Gastrocnemius medialis (tissue), 4 donors: ENCODE measurements at regions not wholly inside any gene's neighbourhood (a gene's known extent, or its start where the extent isn't known, plus 50 kb on each side); places are given as distances from the start of the nearest gene placed in this dataset.

ENCODE experiments used
- ATAC-seq, 2 donors: fragments of 150-250 bp; one replicate each; pipeline ENCODE4 v1.9.1; 2016
- DNase-seq, 2 donors: peaks; one replicate each; pipeline ENCODE4 v3.0.0-alpha.2; 2019
- H3K27ac ChIP-seq, 4 donors: fragments of 200-600 bp; sonication (generic); 1 replicate in 1 of 4; 2 replicates in 3 of 4; pipeline ENCODE4 v1.5.1; 2016 to 2018; ENCODE audit warnings: mild to moderate bottlenecking in 2 of 4, moderate library complexity in 1 of 4
- H3K27me3 ChIP-seq, 3 donors: fragments of 200-600 bp; sonication (generic) in 2 of 3; 1 replicate in 1 of 3; 2 replicates in 2 of 3; pipeline versions ENCODE4 v1.5.1 to v1.6.0; 2016 to 2019; ENCODE audit warnings: mild to moderate bottlenecking in 1 of 3, moderate library complexity in 1 of 3
- H3K36me3 ChIP-seq, 2 donors: fragments of 200-600 bp; sonication (generic) in 1 of 2; one replicate each; pipeline ENCODE4 v1.5.1; 2017 to 2018
- H3K4me1 ChIP-seq, 2 donors: fragments of 200-600 bp; sonication (generic) in 1 of 2; one replicate each; pipeline ENCODE4 v1.5.1; 2016 to 2017; ENCODE audit warnings: mild to moderate bottlenecking in 2 of 2
- H3K4me3 ChIP-seq, 4 donors: fragments of 200-600 bp; sonication (generic) in 3 of 4; 1 replicate in 1 of 4; 2 replicates in 3 of 4; pipeline ENCODE4 v1.5.1; 2016 to 2019; ENCODE audit warnings: mild to moderate bottlenecking in 2 of 4
- H3K9me3 ChIP-seq, 3 donors: fragments of 200-600 bp; sonication (generic) in 2 of 3; 1 replicate in 1 of 3; 2 replicates in 2 of 3; pipeline ENCODE4 v1.5.1; 2016 to 2019
- POLR2A ChIP-seq, 2 donors: fragments of 450-650 bp; IDR thresholded peaks; one replicate each; pipeline ENCODE4 v1.6.1; 2017; ENCODE audit warnings: antibody characterized with exemption in 2 of 2, mild to moderate bottlenecking in 2 of 2, moderate library complexity in 2 of 2
- in situ Hi-C, 4 donors: fragments of 200-750 bp; cut with MboI; loops; one replicate each; pipeline versions ENCODE4 v1.15.0 to v1.8.0; 2017; ENCODE audit warnings: low sequenced_read_pairs in 4 of 4
- intact Hi-C: fragments of 100-400 bp; cut with DNase I; formaldehyde crosslinking; loops from one replicate; pipeline ENCODE4 v1.15.1; 2023; ENCODE audit warnings: low total_unique reads
- TF ChIP-seq, protein P1 (sequence below), 5 experiments: fragments of 450-650 bp in 3 of 5; fragments of 200-600 bp in 2 of 5; sonication (generic) in 2 of 5; IDR thresholded peaks in 4 of 5; conservative IDR thresholded peaks in 1 of 5; 1 replicate in 4 of 5; 2 replicates in 1 of 5; pipeline ENCODE4 v1.5.1; 2016 to 2019; ENCODE audit warnings: antibody characterized with exemption in 5 of 5, mild to moderate bottlenecking in 3 of 5, moderate library complexity in 3 of 5

DNA sequence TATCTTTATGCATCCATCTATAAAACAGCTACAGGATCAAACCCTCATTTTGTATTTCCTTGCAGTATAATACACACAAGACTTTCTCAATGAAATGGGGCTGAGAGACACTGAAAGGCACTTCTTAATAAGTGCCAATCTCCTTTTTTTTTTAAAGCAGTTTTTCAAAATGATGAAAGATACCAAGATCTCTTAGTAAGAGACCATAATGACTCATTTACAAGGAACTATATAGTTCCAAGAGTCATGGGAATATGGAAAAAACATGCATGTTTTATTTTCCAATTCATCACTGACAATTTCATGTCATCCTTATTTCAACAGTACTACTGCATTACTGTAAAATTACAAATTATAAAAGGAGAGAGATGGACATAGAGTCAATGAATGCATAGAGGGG, 973.7 kb downstream of the GATA3 start:
- no peak overlapping the region for H3K4me3 ChIP-seq
- no peaks in the 10 kb centered on the region for H3K4me1 ChIP-seq
- H3K36me3 ChIP-seq: no peaks in the 10 kb centered on the region
- H3K27me3 ChIP-seq: no peaks in the 10 kb centered on the region
- DNase-seq (no peak), ATAC-seq (no peak)
- no peak overlapping the region for H3K27ac ChIP-seq
- in situ Hi-C loops: no loop called here
- intact Hi-C loops: no loop called here
- no peak for TF ChIP-seq POLR2A (IDR thresholded peaks at IDR 0.05)
- H3K9me3 ChIP-seq: no peaks in the 10 kb centered on the region

- TF ChIP-seq, protein P1, sequence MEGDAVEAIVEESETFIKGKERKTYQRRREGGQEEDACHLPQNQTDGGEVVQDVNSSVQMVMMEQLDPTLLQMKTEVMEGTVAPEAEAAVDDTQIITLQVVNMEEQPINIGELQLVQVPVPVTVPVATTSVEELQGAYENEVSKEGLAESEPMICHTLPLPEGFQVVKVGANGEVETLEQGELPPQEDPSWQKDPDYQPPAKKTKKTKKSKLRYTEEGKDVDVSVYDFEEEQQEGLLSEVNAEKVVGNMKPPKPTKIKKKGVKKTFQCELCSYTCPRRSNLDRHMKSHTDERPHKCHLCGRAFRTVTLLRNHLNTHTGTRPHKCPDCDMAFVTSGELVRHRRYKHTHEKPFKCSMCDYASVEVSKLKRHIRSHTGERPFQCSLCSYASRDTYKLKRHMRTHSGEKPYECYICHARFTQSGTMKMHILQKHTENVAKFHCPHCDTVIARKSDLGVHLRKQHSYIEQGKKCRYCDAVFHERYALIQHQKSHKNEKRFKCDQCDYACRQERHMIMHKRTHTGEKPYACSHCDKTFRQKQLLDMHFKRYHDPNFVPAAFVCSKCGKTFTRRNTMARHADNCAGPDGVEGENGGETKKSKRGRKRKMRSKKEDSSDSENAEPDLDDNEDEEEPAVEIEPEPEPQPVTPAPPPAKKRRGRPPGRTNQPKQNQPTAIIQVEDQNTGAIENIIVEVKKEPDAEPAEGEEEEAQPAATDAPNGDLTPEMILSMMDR (IDR thresholded peaks at IDR 0.05 in 4 of 5, conservative IDR thresholded peaks at IDR 0.05 in 1 of 5): no peak
- TF ChIP-seq POLR2A (IDR thresholded peaks at IDR 0.05): no peak
- Histone ChIP-seq H3K9me3 (no peaks in the 10 kb centered on the region), H3K4me1 (no peaks in the 10 kb centered on the region), H3K36me3 (no peaks in the 10 kb centered on the region), H3K27ac (no peak overlapping the region), H3K27me3 (no peaks in the 10 kb centered on the region), H3K4me3 (no peak overlapping the region)
- in situ Hi-C loops: no loop called here
- intact Hi-C loops: no loop called here
- ATAC-seq: no peak
- DNase-seq: no peak
Observed at GRCh38 chr10:9035355-9035754, 980.9 kb downstream of the GATA3 start.

GRCh38 chr10:9036711-9037204, 982.3 kb downstream of the GATA3 start:
- TF ChIP-seq, protein P1 (IDR thresholded peaks at IDR 0.05 in 4 of 5, conservative IDR thresholded peaks at IDR 0.05 in 1 of 5): no peak
- no peak for TF ChIP-seq POLR2A (IDR thresholded peaks at IDR 0.05)
- no peaks in the 10 kb centered on the region for H3K27me3 ChIP-seq
- no peak for DNase-seq
- no peaks in the 10 kb centered on the region for H3K9me3 ChIP-seq
- no peak overlapping the region for H3K4me3 ChIP-seq
- H3K36me3 ChIP-seq: no peaks in the 10 kb centered on the region
- ATAC-seq: no peak
- intact Hi-C loops (no loop called here), in situ Hi-C loops (no loop called here)
- H3K4me1 ChIP-seq: no peaks in the 10 kb centered on the region
- H3K27ac ChIP-seq: no peak overlapping the region

GRCh38 chr10:9038146-9038714, 983.7 kb downstream of the GATA3 start:
- no peaks in the 10 kb centered on the region for H3K4me1 ChIP-seq
- no peak overlapping the region for H3K4me3 ChIP-seq
- TF ChIP-seq, protein P1 (IDR thresholded peaks at IDR 0.05 in 4 of 5, conservative IDR thresholded peaks at IDR 0.05 in 1 of 5): no peak
- no peak for TF ChIP-seq POLR2A (IDR thresholded peaks at IDR 0.05)
- no peaks in the 10 kb centered on the region for H3K9me3 ChIP-seq
- intact Hi-C loops (no loop called here), in situ Hi-C loops (no loop called here)
- DNase-seq (no peak), ATAC-seq (no peak)
- no peaks in the 10 kb centered on the region for H3K36me3 ChIP-seq
- no peaks in the 10 kb centered on the region for H3K27me3 ChIP-seq
- no peak overlapping the region for H3K27ac ChIP-seq

DNA sequence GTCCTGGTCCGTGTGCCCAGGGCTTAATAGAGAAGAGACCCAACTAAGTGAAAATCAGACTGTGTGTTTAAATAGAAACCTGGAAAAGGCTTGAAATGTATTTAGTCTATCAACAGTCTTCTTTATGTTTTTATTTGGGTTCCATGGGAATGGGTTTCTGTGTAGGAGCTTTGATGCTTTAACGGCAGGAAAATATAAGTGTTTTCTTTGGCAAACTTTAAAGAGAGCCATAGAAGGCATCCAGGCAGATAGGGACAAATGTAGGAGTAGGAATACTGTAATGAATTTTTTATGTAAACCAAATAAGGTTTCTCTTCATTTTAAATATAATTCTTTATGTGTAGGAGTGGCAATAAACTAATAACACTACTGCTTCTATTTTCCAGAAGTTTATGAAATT, 989.0 kb downstream of the GATA3 start:
- TF ChIP-seq, protein P1 (IDR thresholded peaks at IDR 0.05 in 4 of 5, conservative IDR thresholded peaks at IDR 0.05 in 1 of 5): no peak
- TF ChIP-seq POLR2A (IDR thresholded peaks at IDR 0.05): no peak
- intact Hi-C loops (no loop called here), in situ Hi-C loops (no loop called here)
- Histone ChIP-seq H3K4me1 (no peaks in the 10 kb centered on the region), H3K4me3 (no peak overlapping the region), H3K27me3 (no peaks in the 10 kb centered on the region), H3K27ac (no peak overlapping the region), H3K9me3 (no peaks in the 10 kb centered on the region), H3K36me3 (no peaks in the 10 kb centered on the region)
- ATAC-seq (no peak), DNase-seq (no peak)
